ENCODE measurements at regions not wholly inside any gene's neighbourhood (a gene's known extent, or its start where the extent isn't known, plus 50 kb on each side); places are given as distances from the start of the nearest gene placed in this dataset.
A peak's percentile ranks its signal among the peaks of the same experiment; 100 is the strongest.

DNA sequence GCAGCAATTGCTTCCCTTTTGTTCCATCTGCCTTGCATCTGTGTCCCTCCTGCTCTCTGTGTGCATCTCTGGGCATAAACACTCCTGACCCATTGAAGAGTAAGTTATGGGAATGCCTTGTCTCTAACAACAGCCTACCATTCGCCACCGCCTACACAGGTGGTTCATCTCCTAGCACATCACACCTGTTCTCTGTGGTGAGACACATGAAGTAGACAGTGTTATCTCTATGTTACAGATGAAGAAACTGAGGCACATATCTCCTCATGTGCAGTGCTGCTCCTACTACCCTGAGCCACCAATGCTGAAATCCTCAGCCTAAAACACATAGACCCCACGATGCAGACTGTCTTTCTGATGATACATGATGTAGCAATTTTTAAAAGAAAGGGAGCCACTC is 77.6 kb downstream of the PITPNM2 start:
- no peaks in the 10 kb centered on the region for H3K27me3 ChIP-seq
- no peak overlapping the region for H3K27ac ChIP-seq
- no peak for DNase-seq
- intact Hi-C loops (cut with DNase I), result no loop called here
- H3K4me3 ChIP-seq, result no peak overlapping the region
- TF ChIP-seq EP300 (IDR thresholded peaks at IDR 0.05), result no peak
- TF ChIP-seq CTCF (IDR thresholded peaks at IDR 0.05), result no peak
- no peak for TF ChIP-seq POLR2A (IDR thresholded peaks at IDR 0.05)
- no peaks in the 10 kb centered on the region for H3K36me3 ChIP-seq
- 83 to 85% (median 84%) methylated on average over 3 of the region's 3 CpGs for WGBS, 3 donors
- H3K4me1 ChIP-seq (ENCODE audit: insufficient read depth), result peaks cover 40% of the 10 kb centered on the region
- H3K9me3 ChIP-seq, result no peaks in the 10 kb centered on the region

GRCh38 chr12:123071857-123072256 is 79.0 kb downstream of the PITPNM2 start:
- WGBS, 3 donors, result 93 to 98% (median 97%) methylated on average over 5 of the region's 5 CpGs
- Histone ChIP-seq H3K27ac (peak overlapping the region; percentile 36 to 76), H3K4me3 (no peak overlapping the region), H3K9me3 (no peaks in the 10 kb centered on the region), H3K36me3 (no peaks in the 10 kb centered on the region), H3K27me3 (no peaks in the 10 kb centered on the region), H3K4me1 (ENCODE audit: insufficient read depth) (peaks cover 38% of the 10 kb centered on the region)
- no peak for TF ChIP-seq POLR2A (IDR thresholded peaks at IDR 0.05)
- no peak for TF ChIP-seq CTCF (IDR thresholded peaks at IDR 0.05)
- TF ChIP-seq EP300 (IDR thresholded peaks at IDR 0.05), result no peak
- no peak for DNase-seq
- intact Hi-C loops (cut with DNase I), result no loop called here

DNA sequence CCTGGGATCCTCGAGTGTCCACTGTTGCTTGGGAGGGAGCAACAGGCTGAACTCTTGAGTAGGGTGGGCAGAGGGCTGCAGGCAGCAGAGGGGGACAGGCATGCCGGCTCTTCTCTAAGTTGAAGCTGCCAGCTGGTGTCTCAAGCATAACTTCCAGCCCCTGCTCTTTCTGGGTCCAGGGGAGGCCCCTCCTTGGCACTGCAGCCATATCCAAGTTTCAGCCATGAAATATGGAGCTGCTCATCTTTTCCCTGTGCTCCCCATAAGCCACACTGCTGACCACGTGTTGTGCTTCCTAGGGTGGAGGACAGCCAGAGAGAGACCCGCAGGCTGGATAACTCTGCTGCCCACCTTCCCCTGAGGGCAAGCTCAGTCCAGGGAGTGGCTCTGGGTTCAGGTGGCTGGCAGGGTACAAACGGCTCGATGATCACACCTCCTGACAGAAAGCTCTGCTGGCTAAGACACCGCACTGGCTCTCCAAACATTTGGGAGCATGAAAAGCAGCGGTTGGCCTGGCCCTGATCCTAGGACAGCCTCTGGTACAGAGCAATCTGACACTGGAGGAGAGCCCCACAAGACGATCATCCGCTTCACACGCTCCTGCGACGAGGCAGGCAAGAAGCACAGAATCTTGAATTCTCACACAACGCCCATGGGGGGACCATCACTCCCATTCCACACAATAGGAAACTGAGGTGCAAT is 79.6 kb downstream of the PITPNM2 start:
- intact Hi-C loops (cut with DNase I), result no loop called here
- TF ChIP-seq EP300 (IDR thresholded peaks at IDR 0.05) (no peak), POLR2A (IDR thresholded peaks at IDR 0.05) (no peak), CTCF (IDR thresholded peaks at IDR 0.05) (no peak)
- Histone ChIP-seq H3K27me3 (no peaks in the 10 kb centered on the region), H3K36me3 (no peaks in the 10 kb centered on the region), H3K4me1 (ENCODE audit: insufficient read depth) (peaks cover 36% of the 10 kb centered on the region), H3K4me3 (no peak overlapping the region), H3K9me3 (no peaks in the 10 kb centered on the region), H3K27ac (peak overlapping the region; percentile 52 to 76)
- peak; percentile 70 to 77 (median 72) for DNase-seq
- 7 to 33% (median 18%) methylated on average over 14 of the region's 14 CpGs for WGBS, 3 donors

DNA sequence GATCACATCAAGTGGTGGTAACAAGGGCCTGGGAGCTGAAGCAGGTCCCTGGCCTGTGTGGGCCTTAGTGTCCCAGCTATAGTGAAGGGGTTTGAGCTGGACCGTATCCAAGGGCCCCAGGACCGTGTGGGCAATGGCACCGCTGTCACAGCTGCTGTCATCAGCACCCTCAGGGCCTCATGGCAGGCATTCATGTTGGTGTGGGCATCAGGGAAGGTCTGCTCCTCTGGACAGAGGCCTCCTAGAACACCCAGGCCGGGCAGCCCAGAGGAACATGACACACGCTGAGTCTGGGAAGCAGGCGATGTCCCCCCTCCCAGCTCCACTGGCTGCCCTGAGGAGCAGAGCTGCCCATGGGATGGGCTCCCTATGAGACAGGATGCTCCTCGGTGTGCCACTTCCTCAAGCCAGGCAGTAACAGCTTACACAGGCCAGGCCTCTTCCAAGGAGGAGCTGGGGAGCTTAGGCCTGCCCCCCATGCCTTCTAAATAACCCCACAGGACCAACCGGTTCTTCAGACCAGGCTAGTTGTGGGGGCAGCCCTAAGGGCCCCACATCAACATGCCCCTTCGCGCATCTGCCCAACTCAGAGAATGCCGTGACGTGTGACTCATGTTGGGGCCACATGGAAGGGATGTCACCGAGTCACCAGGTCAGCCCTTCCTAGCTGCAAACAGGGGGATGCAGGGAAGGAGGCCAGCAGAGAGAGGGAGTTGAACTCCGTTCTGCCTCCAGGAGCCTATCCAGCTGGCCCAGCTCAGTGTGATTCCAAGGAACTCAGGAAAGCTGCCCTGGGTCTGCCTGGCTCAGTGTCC is 80.4 kb downstream of the PITPNM2 start:
- no peaks in the 10 kb centered on the region for H3K9me3 ChIP-seq
- TF ChIP-seq EP300 (IDR thresholded peaks at IDR 0.05) (no peak), CTCF (IDR thresholded peaks at IDR 0.05) (no peak), POLR2A (IDR thresholded peaks at IDR 0.05) (no peak)
- DNase-seq, result peak in 3 of 5 donors; percentile 49 to 54 (median 52)
- H3K27me3 ChIP-seq, result no peaks in the 10 kb centered on the region
- H3K27ac ChIP-seq, result peak overlapping the region; percentile 52 to 76
- H3K36me3 ChIP-seq, result no peaks in the 10 kb centered on the region
- peaks cover 39% of the 10 kb centered on the region for H3K4me1 ChIP-seq (ENCODE audit: insufficient read depth)
- intact Hi-C loops (cut with DNase I), result no loop called here
- H3K4me3 ChIP-seq, result no peak overlapping the region
- 56 to 77% (median 72%) methylated on average over 11 to 14 of the region's 14 CpGs for WGBS, 3 donors

All from ovary (tissue), 7 donors.